22Rv1 (cell line): ENCODE measurements at regions not wholly inside any gene's neighbourhood (a gene's known extent, or its start where the extent isn't known, plus 50 kb on each side); places are given as distances from the start of the nearest gene placed in this dataset.

Experiments
- ZFX ChIP-seq: fragments of 450-650 bp; IDR thresholded peaks from 2 replicates; pipeline ENCODE4 v1.6.1; 2017; ENCODE audit warnings: antibody characterized with exemption, borderline replicate concordance
- TF ChIP-seq, protein P1 (sequence below): fragments of 450-650 bp; IDR thresholded peaks from 2 replicates; pipeline ENCODE4 v1.5.1; 2017; ENCODE audit warnings: mild to moderate bottlenecking

- TF ChIP-seq, protein P1, sequence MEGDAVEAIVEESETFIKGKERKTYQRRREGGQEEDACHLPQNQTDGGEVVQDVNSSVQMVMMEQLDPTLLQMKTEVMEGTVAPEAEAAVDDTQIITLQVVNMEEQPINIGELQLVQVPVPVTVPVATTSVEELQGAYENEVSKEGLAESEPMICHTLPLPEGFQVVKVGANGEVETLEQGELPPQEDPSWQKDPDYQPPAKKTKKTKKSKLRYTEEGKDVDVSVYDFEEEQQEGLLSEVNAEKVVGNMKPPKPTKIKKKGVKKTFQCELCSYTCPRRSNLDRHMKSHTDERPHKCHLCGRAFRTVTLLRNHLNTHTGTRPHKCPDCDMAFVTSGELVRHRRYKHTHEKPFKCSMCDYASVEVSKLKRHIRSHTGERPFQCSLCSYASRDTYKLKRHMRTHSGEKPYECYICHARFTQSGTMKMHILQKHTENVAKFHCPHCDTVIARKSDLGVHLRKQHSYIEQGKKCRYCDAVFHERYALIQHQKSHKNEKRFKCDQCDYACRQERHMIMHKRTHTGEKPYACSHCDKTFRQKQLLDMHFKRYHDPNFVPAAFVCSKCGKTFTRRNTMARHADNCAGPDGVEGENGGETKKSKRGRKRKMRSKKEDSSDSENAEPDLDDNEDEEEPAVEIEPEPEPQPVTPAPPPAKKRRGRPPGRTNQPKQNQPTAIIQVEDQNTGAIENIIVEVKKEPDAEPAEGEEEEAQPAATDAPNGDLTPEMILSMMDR: no peak
- TF ChIP-seq ZFX: no peak
Observed at GRCh38 chr7:46539892-46540483, 618.9 kb upstream of the IGFBP3 start.
